ENCODE measurements at regions not wholly inside any gene's neighbourhood (a gene's known extent, or its start where the extent isn't known, plus 50 kb on each side); places are given as distances from the start of the nearest gene placed in this dataset.

DNA sequence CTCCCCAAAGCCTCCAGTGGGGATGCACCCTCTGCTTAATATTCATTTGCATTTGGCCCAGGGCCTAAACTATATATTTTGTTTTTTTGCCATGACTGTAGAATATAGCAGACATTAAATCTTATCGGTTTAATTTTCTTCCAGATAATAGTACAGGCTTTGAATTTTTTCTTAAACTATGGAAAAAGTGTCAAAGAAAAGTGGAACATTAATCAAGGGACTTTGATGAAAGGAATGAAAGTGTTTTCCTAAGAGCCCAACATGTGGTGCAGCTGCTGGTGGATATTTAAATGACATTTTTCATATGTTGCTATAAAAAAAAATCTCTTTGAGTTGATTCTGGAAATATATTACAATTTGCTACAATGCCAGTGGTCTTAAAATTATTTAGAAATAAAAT is 346.8 kb downstream of the CYP26B1 start:
- TF ChIP-seq, protein P1, sequence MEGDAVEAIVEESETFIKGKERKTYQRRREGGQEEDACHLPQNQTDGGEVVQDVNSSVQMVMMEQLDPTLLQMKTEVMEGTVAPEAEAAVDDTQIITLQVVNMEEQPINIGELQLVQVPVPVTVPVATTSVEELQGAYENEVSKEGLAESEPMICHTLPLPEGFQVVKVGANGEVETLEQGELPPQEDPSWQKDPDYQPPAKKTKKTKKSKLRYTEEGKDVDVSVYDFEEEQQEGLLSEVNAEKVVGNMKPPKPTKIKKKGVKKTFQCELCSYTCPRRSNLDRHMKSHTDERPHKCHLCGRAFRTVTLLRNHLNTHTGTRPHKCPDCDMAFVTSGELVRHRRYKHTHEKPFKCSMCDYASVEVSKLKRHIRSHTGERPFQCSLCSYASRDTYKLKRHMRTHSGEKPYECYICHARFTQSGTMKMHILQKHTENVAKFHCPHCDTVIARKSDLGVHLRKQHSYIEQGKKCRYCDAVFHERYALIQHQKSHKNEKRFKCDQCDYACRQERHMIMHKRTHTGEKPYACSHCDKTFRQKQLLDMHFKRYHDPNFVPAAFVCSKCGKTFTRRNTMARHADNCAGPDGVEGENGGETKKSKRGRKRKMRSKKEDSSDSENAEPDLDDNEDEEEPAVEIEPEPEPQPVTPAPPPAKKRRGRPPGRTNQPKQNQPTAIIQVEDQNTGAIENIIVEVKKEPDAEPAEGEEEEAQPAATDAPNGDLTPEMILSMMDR (IDR thresholded peaks at IDR 0.05), result no peak
- no peak for TF ChIP-seq ZFX (IDR thresholded peaks at IDR 0.05; ENCODE audit: borderline replicate concordance)
